ENCODE measurements at regions not wholly inside any gene's neighbourhood (a gene's known extent, or its start where the extent isn't known, plus 50 kb on each side); places are given as distances from the start of the nearest gene placed in this dataset.

DNA sequence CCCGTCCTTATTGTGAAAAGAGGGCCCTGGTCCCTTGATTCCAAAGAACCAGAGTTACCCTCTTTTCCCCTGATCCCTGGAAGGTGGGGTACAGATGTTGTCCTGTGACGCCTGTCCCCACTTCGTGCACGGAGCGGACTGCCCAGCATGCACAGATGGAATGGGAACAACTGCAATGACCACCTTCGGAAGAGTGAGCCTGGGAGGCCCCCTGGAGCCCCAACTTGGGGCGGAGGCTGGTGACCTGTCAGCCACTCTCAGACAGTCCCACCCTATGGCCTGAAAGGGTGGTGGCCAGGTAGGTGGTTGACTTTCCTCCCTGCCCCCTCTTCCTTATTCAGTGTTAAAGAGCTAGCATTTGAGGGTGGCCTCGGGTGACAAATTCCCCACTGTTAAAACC lies 196.6 kb upstream of the GALNT17 start:
- H3K4me3 ChIP-seq (ENCODE audit: low read length): no peak overlapping the region
- 85% methylated on average over 4 of the region's 8 CpGs for WGBS (ENCODE audit: insufficient coverage)
- H3K36me3 ChIP-seq (ENCODE audit: control insufficient read depth, insufficient read depth, low read length): no peaks in the 10 kb centered on the region
- H3K4me1 ChIP-seq (ENCODE audit: control insufficient read depth, insufficient read depth, low read length): no peaks in the 10 kb centered on the region
- H3K9me3 ChIP-seq (replicated peaks; ENCODE audit: control insufficient read depth, low read depth, low read length): no peaks in the 10 kb centered on the region
- no peaks in the 10 kb centered on the region for H3K27me3 ChIP-seq (ENCODE audit: control insufficient read depth, insufficient read depth, low read length)
- no peak for DNase-seq
- H3K27ac ChIP-seq (ENCODE audit: low read length): no peak overlapping the region

DNA sequence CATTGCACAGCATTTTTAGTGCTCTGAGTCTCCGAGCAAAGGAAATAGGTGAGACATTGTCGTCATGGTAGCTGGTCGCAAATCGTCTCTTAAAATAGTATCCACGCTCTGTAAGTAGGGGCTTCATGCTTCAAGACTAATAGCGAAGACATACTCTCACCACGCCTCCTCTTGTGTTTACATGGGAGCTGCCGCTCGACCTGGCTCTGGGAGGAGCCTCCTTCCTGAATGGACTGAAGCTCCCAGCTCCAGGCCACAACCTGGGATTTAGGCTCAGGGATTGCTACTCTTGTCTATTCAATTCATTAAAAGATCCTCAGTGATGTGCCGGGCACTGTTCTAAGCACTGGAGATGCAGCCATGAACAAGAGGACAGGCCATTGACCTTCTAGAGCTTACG lies 196.1 kb upstream of the GALNT17 start:
- Histone ChIP-seq H3K9me3 (replicated peaks; ENCODE audit: control insufficient read depth, low read depth, low read length) (no peaks in the 10 kb centered on the region), H3K27me3 (ENCODE audit: control insufficient read depth, insufficient read depth, low read length) (no peaks in the 10 kb centered on the region), H3K4me3 (ENCODE audit: low read length) (no peak overlapping the region), H3K4me1 (ENCODE audit: control insufficient read depth, insufficient read depth, low read length) (no peaks in the 10 kb centered on the region), H3K27ac (ENCODE audit: low read length) (no peak overlapping the region), H3K36me3 (ENCODE audit: control insufficient read depth, insufficient read depth, low read length) (no peaks in the 10 kb centered on the region)
- DNase-seq: no peak
- WGBS (ENCODE audit: insufficient coverage): 63% methylated on average over 10 of the region's 11 CpGs

DNA sequence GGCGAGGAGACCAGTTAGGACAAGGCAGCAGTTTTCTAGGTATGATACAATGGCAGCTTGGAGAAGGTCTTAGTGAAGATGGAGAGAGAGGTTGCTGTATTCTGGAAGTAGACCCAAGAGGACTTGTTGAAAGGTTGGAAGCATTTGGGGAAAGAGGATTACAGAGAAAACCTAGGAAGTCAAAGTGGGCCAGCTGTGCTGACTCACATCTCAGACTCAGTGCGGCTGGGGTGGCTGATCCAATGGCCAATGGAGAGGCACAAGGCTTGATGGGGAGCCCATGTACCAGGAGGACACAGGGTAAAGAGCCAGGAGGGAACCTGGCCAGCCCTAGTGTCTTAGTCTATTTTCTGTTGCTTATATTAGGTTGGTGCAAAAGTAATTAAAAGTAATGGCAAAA lies 194.5 kb upstream of the GALNT17 start:
- 71% methylated on average over 1 of the region's 2 CpGs for WGBS (ENCODE audit: insufficient coverage)

DNA sequence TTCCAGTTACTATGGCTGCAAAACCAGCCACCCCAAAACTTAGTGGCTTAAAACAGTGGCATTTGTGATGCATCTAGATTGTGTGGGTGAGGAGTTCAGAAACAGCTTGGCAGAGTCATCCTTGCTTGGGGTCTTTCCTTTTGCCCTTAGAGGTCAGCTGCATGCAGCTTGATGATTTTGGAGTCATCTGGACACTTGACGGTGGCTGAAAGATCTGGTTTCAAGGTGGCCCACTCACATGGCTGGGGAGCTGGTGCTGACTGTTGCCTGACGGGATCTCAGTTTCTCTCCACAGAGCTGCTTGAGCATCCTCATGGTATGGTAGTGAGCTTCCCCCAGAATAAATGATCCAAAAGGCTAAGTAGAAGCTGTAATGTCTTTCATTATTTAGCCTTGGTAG lies 191.3 kb upstream of the GALNT17 start:
- DNase-seq: no peak
- 83% methylated on average over 2 of the region's 2 CpGs for WGBS (ENCODE audit: insufficient coverage)
- H3K4me1 ChIP-seq (ENCODE audit: control insufficient read depth, insufficient read depth, low read length): no peaks in the 10 kb centered on the region
- H3K27me3 ChIP-seq (ENCODE audit: control insufficient read depth, insufficient read depth, low read length): no peaks in the 10 kb centered on the region
- no peaks in the 10 kb centered on the region for H3K36me3 ChIP-seq (ENCODE audit: control insufficient read depth, insufficient read depth, low read length)
- H3K4me3 ChIP-seq (ENCODE audit: low read length): no peak overlapping the region
- no peak overlapping the region for H3K27ac ChIP-seq (ENCODE audit: low read length)
- no peaks in the 10 kb centered on the region for H3K9me3 ChIP-seq (replicated peaks; ENCODE audit: control insufficient read depth, low read depth, low read length)

More for the DNA sequence above, 194.5 kb upstream of the GALNT17 start:
- Histone ChIP-seq H3K27me3 (ENCODE audit: control insufficient read depth, insufficient read depth, low read length) (no peaks in the 10 kb centered on the region), H3K36me3 (ENCODE audit: control insufficient read depth, insufficient read depth, low read length) (no peaks in the 10 kb centered on the region), H3K4me1 (ENCODE audit: control insufficient read depth, insufficient read depth, low read length) (no peaks in the 10 kb centered on the region), H3K4me3 (ENCODE audit: low read length) (no peak overlapping the region), H3K27ac (ENCODE audit: low read length) (no peak overlapping the region), H3K9me3 (replicated peaks; ENCODE audit: control insufficient read depth, low read depth, low read length) (no peaks in the 10 kb centered on the region)
- no peak for DNase-seq

DNA sequence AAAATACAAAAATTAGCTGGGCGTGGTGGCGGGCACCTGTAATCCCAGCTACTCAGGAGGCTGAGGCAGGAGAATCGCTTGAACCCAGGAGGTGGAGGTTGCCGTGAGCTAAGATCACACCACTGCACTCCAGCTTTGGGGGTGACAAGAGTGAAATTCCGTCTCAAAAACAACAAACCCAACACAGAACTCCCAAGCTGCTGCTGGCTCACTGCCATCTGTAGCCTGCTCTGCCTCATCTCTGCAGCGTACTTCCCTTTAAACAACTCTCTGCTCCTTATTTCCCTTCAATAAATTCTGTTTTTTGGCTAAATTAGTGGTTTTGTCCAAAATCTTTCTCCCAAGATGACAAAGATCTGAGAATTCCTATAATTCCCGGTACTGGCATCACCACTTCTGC lies 189.2 kb upstream of the GALNT17 start:
- Histone ChIP-seq H3K9me3 (replicated peaks; ENCODE audit: control insufficient read depth, low read depth, low read length) (no peaks in the 10 kb centered on the region), H3K27ac (ENCODE audit: low read length) (no peak overlapping the region), H3K4me3 (ENCODE audit: low read length) (no peak overlapping the region), H3K4me1 (ENCODE audit: control insufficient read depth, insufficient read depth, low read length) (no peaks in the 10 kb centered on the region), H3K36me3 (ENCODE audit: control insufficient read depth, insufficient read depth, low read length) (no peaks in the 10 kb centered on the region), H3K27me3 (ENCODE audit: control insufficient read depth, insufficient read depth, low read length) (no peaks in the 10 kb centered on the region)
- peak; percentile 25 for DNase-seq
- WGBS (ENCODE audit: insufficient coverage): 14% methylated on average over 1 of the region's 7 CpGs

DNA sequence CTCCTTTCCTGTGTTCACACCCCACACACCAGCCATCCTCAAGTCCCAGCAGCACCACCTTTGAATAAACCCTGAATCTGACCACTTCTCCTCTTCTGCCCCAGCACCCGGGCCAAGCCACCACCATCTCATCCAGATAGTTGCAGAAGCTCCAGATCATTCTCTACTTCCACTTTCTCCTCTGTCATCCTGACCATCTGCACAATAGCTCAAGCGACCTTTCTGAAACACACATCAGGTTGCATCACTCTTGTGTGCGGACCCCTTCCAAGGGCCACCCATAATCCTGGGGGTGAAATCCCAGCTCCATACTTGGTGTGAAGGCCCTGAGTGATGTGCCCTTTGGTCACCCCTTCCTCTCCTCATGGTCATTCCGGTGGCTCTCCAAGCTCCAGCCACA lies 187.4 kb upstream of the GALNT17 start:
- no peaks in the 10 kb centered on the region for H3K27me3 ChIP-seq (ENCODE audit: control insufficient read depth, insufficient read depth, low read length)
- 87% methylated on average over 4 of the region's 4 CpGs for WGBS (ENCODE audit: insufficient coverage)
- H3K9me3 ChIP-seq (replicated peaks; ENCODE audit: control insufficient read depth, low read depth, low read length): no peaks in the 10 kb centered on the region
- no peak for DNase-seq
- no peak overlapping the region for H3K27ac ChIP-seq (ENCODE audit: low read length)
- no peaks in the 10 kb centered on the region for H3K4me1 ChIP-seq (ENCODE audit: control insufficient read depth, insufficient read depth, low read length)
- no peaks in the 10 kb centered on the region for H3K36me3 ChIP-seq (ENCODE audit: control insufficient read depth, insufficient read depth, low read length)
- no peak overlapping the region for H3K4me3 ChIP-seq (ENCODE audit: low read length)

DNA sequence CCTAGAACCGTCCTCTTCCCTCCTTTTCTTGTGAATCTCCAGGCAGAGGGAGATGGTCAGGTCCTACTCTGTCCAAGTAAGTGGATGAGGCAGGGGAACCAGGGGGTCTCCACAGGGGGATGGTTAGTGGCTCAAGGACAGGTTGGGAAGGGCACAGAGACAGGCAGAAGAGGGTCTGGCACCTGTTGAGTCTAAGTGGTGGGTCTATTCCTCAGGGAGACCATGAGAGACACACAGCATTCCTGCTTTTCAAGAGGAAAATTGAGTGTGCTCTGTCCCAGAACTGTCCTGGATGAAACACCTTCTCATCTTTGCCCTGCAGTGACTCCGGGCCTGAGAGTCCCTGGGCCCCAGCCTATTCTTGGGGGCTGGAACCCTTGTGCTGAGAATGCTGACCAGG lies 184.8 kb upstream of the GALNT17 start:
- no peaks in the 10 kb centered on the region for H3K4me1 ChIP-seq (ENCODE audit: control insufficient read depth, insufficient read depth, low read length)
- no peak overlapping the region for H3K27ac ChIP-seq (ENCODE audit: low read length)
- no peak overlapping the region for H3K4me3 ChIP-seq (ENCODE audit: low read length)
- no CpG with 5 or more reads among the region's 2 CpGs for WGBS (ENCODE audit: insufficient coverage)
- H3K27me3 ChIP-seq (ENCODE audit: control insufficient read depth, insufficient read depth, low read length): no peaks in the 10 kb centered on the region
- H3K36me3 ChIP-seq (ENCODE audit: control insufficient read depth, insufficient read depth, low read length): no peaks in the 10 kb centered on the region
- no peaks in the 10 kb centered on the region for H3K9me3 ChIP-seq (replicated peaks; ENCODE audit: control insufficient read depth, low read depth, low read length)
- DNase-seq: no peak

DNA sequence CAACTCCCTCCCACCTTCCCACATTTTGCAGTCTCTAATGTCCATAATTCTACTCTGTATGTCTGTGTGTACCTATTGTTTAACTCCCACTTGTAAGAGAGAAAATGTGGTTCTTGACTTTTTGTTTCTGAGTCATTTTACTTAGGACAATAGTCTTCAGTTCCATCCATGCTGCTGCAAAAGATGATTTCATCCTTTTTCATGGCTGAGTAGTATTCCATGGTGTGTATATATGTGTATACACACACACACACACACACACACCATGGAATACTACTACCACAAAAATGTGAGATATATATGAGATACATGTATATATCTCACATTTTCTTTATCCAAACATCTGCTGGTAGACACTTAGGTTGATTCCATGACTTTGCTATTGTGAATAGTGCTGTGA lies 182.1 kb upstream of the GALNT17 start:
- H3K4me3 ChIP-seq (ENCODE audit: low read length): no peak overlapping the region
- no peaks in the 10 kb centered on the region for H3K27me3 ChIP-seq (ENCODE audit: control insufficient read depth, insufficient read depth, low read length)
- H3K36me3 ChIP-seq (ENCODE audit: control insufficient read depth, insufficient read depth, low read length): no peaks in the 10 kb centered on the region
- H3K4me1 ChIP-seq (ENCODE audit: control insufficient read depth, insufficient read depth, low read length): peaks cover 3% of the 10 kb centered on the region
- no peak for DNase-seq
- no peak overlapping the region for H3K27ac ChIP-seq (ENCODE audit: low read length)
- H3K9me3 ChIP-seq (replicated peaks; ENCODE audit: control insufficient read depth, low read depth, low read length): no peaks in the 10 kb centered on the region

DNA sequence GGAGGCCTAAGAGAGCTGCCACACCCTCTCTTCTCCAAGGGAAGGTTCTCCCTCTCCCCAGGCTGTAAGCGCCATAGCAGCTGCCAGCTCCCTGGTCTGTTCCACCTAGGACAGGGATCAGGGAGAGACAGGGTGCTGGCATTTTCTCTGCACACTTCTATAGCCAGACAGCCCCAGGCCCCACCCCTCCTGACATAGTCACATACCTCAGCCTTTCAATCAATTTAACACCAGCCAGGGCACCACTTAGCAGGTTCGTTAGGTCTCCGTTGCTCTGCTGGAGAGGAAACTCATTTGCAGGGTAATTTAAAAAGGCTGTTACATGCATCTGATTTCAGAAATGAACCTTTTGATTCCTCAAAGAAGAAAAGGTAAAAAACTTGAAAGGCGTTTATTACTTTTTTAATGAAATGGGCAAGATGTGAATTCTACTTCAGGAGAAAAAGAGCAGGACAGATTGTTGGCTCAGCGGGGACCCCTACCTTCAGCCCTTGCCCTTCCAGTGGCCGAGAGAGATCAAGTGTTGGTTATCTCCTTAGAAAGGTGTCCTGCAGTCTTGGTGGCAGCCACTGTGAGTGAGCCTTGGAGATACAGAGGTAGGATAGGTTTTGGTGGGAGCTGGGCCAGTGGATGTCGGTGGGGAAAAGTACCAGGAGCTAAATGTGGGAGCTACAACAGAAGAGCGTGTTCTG lies 180.5 kb upstream of the GALNT17 start:
- 88% methylated on average over 4 of the region's 8 CpGs for whole genome bisulfite sequencing (ENCODE audit: insufficient coverage)
- Histone ChIP-seq H3K4me1 (ENCODE audit: control insufficient read depth, insufficient read depth, low read length) (peaks cover 3% of the 10 kb centered on the region), H3K27me3 (ENCODE audit: control insufficient read depth, insufficient read depth, low read length) (no peaks in the 10 kb centered on the region), H3K27ac (ENCODE audit: low read length) (no peak overlapping the region), H3K4me3 (ENCODE audit: low read length) (no peak overlapping the region), H3K36me3 (ENCODE audit: control insufficient read depth, insufficient read depth, low read length) (no peaks in the 10 kb centered on the region), H3K9me3 (replicated peaks; ENCODE audit: control insufficient read depth, low read depth, low read length) (no peaks in the 10 kb centered on the region)
- no peak for DNase-seq

DNA sequence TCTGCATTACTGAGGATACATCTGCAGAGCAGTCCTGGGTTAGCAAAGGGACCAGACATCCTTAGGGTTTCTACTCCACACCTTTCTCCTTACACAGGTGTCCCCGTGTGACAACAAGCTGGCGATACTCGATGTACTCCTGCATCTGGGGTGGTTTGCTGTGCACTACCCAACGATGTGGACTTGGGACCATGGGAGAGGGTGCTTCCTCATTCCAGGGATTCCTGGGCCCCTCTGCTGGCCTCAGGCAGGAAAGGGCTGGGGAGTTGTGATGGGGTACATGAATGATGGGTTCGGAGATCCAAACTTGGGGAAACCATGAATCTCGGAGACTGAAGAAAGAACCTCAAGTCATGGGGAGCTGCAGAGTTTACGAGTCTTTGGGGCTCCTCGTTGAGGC lies 179.6 kb upstream of the GALNT17 start:
- Histone ChIP-seq H3K27ac (ENCODE audit: low read length) (no peak overlapping the region), H3K4me1 (ENCODE audit: control insufficient read depth, insufficient read depth, low read length) (peaks cover 3% of the 10 kb centered on the region), H3K4me3 (ENCODE audit: low read length) (no peak overlapping the region), H3K36me3 (ENCODE audit: control insufficient read depth, insufficient read depth, low read length) (no peaks in the 10 kb centered on the region), H3K27me3 (ENCODE audit: control insufficient read depth, insufficient read depth, low read length) (no peaks in the 10 kb centered on the region), H3K9me3 (replicated peaks; ENCODE audit: control insufficient read depth, low read depth, low read length) (no peaks in the 10 kb centered on the region)
- no peak for DNase-seq
- WGBS (ENCODE audit: insufficient coverage): 74% methylated on average over 5 of the region's 8 CpGs

DNA sequence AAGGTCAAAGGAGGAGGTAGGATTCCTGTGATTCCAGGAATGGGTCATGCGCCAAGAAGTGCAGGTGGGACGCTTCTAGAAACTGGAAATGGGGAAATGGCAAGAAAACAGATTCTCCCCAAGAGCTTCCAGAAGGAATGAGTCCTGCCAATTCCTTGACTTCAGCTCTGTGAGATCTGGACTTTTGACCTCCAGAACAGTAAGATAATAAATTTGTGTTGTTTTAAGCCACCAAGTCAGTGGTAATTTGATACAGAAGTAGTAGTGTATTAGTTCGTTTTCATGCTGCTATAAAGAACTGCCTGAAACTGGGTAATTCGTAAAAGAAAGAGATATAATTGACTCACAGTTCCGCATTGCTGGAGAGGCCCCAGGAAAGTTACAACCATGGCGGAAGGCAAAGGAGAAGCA lies 178.6 kb upstream of the GALNT17 start:
- peak; percentile 86 for DNase-seq
- Histone ChIP-seq H3K4me3 (ENCODE audit: low read length) (no peak overlapping the region), H3K9me3 (replicated peaks; ENCODE audit: control insufficient read depth, low read depth, low read length) (no peaks in the 10 kb centered on the region), H3K36me3 (ENCODE audit: control insufficient read depth, insufficient read depth, low read length) (no peaks in the 10 kb centered on the region), H3K27ac (ENCODE audit: low read length) (peak overlapping the region; percentile 69), H3K4me1 (ENCODE audit: control insufficient read depth, insufficient read depth, low read length) (peaks cover 3% of the 10 kb centered on the region), H3K27me3 (ENCODE audit: control insufficient read depth, insufficient read depth, low read length) (no peaks in the 10 kb centered on the region)
- 16% methylated on average over 6 of the region's 6 CpGs for WGBS (ENCODE audit: insufficient coverage)

Data from muscle of leg (tissue), 3 donors.